WTC11 (cell line): ENCODE measurements at regions not wholly inside any gene's neighbourhood (a gene's known extent, or its start where the extent isn't known, plus 50 kb on each side); places are given as distances from the start of the nearest gene placed in this dataset.
"Not testable (repeated sequence)": the region's sequence is repeated elsewhere in the genome, so short reads cannot be mapped to it uniquely, and the experiment has no call there.

ENCODE experiments used
- ATAC-seq: fragments of 200-7000 bp; cut with Tn5 transposase; 2 replicates; pipeline ENCODE4 v1.10.0; 2021; ENCODE audit warnings: mild to moderate bottlenecking, moderate library complexity
- CTCF ChIA-PET: fragments of 300-600 bp; sonication (Branson Sonifier 250); formaldehyde crosslinking; loops from one replicate; lab custom pipeline; 2021; ENCODE audit warnings: antibody characterized with exemption; lab: Charles Lee
- POLR2A ChIA-PET: fragments of 350-600 bp; sonication (Branson Sonifier 250); formaldehyde crosslinking; loops from one replicate; lab custom pipeline; 2021; ENCODE audit warnings: antibody characterized with exemption; lab: Charles Lee
- DNase-seq: peaks from one replicate; pipeline ENCODE4 v3.0.0; 2021; ENCODE audit warnings: low spot score
- H3K27ac Mint-ChIP-seq: 2 replicates; pipeline ENCODE4 v1.8.0; 2021; ENCODE audit warnings: mixed read lengths
- H3K27me3 Mint-ChIP-seq: 2 replicates; pipeline ENCODE4 v1.8.0; 2021; ENCODE audit warnings: low read depth, mild to moderate bottlenecking, moderate library complexity, mixed read lengths
- H3K36me3 Mint-ChIP-seq: 2 replicates; pipeline ENCODE4 v1.8.0; 2021; ENCODE audit warnings: mixed read lengths
- H3K4me1 Mint-ChIP-seq: 2 replicates; pipeline ENCODE4 v1.8.0; 2022; ENCODE audit warnings: mixed read lengths
- H3K4me3 Mint-ChIP-seq: 2 replicates; pipeline ENCODE4 v1.8.0; 2021; ENCODE audit warnings: mild to moderate bottlenecking, moderate library complexity, mixed read lengths
- H3K9me3 Mint-ChIP-seq: 2 replicates; pipeline ENCODE4 v1.8.0; 2021; ENCODE audit warnings: mixed read lengths
- ATF3 ChIP-seq: sonication (generic); formaldehyde crosslinking; conservative IDR thresholded peaks from 2 replicates; pipeline ENCODE4 v1.8.1; 2022; ENCODE audit warnings: mild to moderate bottlenecking, missing genetic modification reagents
- EMX1 ChIP-seq: fragments of 250-450 bp; sonication (Bioruptor Pico); IDR thresholded peaks from 2 replicates; pipeline ENCODE4 v1.8.0; 2021; ENCODE audit warnings: mild to moderate bottlenecking
- FOXJ3 ChIP-seq: sonication (generic); formaldehyde crosslinking; IDR thresholded peaks from 2 replicates; pipeline ENCODE4 v1.9.0; 2021; ENCODE audit warnings: missing genetic modification reagents, mild to moderate bottlenecking, borderline replicate concordance
- GABPB1 ChIP-seq: sonication (generic); formaldehyde crosslinking; IDR thresholded peaks from 2 replicates; pipeline ENCODE4 v1.8.1; 2023; ENCODE audit warnings: mild to moderate bottlenecking, missing genetic modification reagents
- HMGA2 ChIP-seq: fragments of 250-450 bp; sonication (Bioruptor Pico); IDR thresholded peaks from 2 replicates; pipeline ENCODE4 v1.4.0; 2021; ENCODE audit warnings: mild to moderate bottlenecking, moderate library complexity
- NR1H2 ChIP-seq: sonication (generic); formaldehyde crosslinking; IDR thresholded peaks from 2 replicates; pipeline ENCODE4 v1.9.0; 2021; ENCODE audit warnings: mild to moderate bottlenecking, moderate library complexity, missing genetic modification reagents
- NR2C2 ChIP-seq: sonication (generic); formaldehyde crosslinking; IDR thresholded peaks from 2 replicates; pipeline ENCODE4 v1.8.0; 2022; ENCODE audit warnings: mild to moderate bottlenecking, missing genetic modification reagents
- OVOL2 ChIP-seq: fragments of 250-450 bp; sonication (Bioruptor Pico); IDR thresholded peaks from 2 replicates; pipeline ENCODE4 v1.9.0; 2021; ENCODE audit warnings: mild to moderate bottlenecking, borderline replicate concordance
- TF ChIP-seq, protein P1 (sequence below): fragments of 250-450 bp; sonication (Bioruptor Pico); IDR thresholded peaks from 2 replicates; pipeline ENCODE4 v1.9.0; 2021; ENCODE audit warnings: mild to moderate bottlenecking
- TF ChIP-seq, protein P2 (sequence below): sonication (generic); formaldehyde crosslinking; IDR thresholded peaks from 2 replicates; pipeline ENCODE4 v1.8.1; 2023; ENCODE audit warnings: mild to moderate bottlenecking, missing genetic modification reagents
- TF ChIP-seq, protein P3 (sequence below): sonication (generic); formaldehyde crosslinking; conservative IDR thresholded peaks from 2 replicates; pipeline ENCODE4 v1.8.1; 2023; ENCODE audit warnings: mild to moderate bottlenecking, low read depth, missing genetic modification reagents, moderate library complexity

DNA sequence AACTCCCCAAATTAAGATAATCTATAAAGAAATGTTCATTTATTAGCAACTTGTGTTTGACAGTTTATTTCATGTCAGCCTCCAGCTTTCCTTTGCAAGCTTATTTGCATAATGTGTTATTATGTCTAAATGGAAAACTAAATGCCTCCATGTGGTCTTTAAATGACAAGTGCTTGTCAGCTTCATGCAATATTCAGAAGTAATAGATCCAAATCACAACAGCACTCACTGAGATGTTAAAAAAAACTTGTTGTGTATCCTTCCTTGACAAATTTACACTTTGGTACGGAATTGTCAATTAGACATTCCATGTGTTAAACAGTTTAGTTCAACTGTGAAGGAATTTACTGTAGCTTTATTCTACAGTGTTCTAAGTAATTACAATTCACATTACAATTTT is 124.4 kb upstream of the PTBP2 start (continued):
- TF ChIP-seq, protein P1, sequence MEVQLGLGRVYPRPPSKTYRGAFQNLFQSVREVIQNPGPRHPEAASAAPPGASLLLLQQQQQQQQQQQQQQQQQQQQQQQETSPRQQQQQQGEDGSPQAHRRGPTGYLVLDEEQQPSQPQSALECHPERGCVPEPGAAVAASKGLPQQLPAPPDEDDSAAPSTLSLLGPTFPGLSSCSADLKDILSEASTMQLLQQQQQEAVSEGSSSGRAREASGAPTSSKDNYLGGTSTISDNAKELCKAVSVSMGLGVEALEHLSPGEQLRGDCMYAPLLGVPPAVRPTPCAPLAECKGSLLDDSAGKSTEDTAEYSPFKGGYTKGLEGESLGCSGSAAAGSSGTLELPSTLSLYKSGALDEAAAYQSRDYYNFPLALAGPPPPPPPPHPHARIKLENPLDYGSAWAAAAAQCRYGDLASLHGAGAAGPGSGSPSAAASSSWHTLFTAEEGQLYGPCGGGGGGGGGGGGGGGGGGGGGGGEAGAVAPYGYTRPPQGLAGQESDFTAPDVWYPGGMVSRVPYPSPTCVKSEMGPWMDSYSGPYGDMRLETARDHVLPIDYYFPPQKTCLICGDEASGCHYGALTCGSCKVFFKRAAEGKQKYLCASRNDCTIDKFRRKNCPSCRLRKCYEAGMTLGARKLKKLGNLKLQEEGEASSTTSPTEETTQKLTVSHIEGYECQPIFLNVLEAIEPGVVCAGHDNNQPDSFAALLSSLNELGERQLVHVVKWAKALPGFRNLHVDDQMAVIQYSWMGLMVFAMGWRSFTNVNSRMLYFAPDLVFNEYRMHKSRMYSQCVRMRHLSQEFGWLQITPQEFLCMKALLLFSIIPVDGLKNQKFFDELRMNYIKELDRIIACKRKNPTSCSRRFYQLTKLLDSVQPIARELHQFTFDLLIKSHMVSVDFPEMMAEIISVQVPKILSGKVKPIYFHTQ (CRISPR knock-in tag) = no peak
- TF ChIP-seq NR2C2 = no peak
- TF ChIP-seq, all 79 proteins: peak for 0

DNA sequence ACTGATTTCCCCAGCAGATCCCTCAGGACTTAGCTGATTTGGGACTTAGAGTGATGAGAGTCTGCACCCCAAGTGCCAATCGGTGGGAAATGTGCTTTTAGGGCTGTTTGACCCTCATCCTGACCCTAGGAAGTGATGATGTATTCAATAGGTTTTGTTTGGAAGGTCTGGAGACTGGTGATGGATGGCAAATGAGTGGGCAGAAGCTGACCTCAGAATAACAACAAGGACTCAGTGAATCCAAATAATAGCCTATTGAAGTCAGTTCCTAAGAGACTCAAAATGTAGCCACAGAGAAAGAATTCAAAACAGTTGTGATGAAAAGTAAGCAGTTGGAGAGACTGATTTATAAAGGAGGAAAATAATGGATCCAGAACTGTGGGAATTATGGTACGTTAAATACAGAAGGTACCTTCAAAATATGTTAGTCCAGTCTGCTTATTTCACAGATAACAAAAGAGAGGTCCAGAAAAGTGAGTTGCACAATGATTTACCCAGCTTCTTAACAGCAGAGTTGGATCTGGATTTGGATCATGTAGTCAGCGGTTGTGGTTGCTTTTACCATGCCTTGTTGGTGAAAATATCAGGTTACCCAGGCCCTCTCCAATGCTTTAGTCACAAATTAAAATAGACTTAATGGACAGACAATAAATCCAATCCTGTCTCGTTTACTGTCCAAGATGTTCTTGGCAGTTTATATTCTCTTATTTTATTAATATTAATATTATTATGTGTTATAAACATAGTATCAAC is 123.0 kb upstream of the PTBP2 start:
- Mint-ChIP-seq H3K4me3 (no peak overlapping the region), H3K9me3 (no peaks in the 10 kb centered on the region), H3K4me1 (peaks cover 52% of the 10 kb centered on the region), H3K27me3 (no peaks in the 10 kb centered on the region)
- CTCF ChIA-PET = no interaction called here
- ATAC-seq = no peak
- peak; percentile 6; the same call in 1 of the 2 replicates for TF ChIP-seq HMGA2 (CRISPR knock-in tag)
- TF ChIP-seq FOXJ3 (CRISPR knock-in tag) = no peak
- TF ChIP-seq, all 79 proteins: peak for 1
- no peak for DNase-seq
- H3K36me3 Mint-ChIP-seq = no peaks in the 10 kb centered on the region
- POLR2A ChIA-PET = no interaction called here
- no peak overlapping the region for H3K27ac Mint-ChIP-seq

DNA sequence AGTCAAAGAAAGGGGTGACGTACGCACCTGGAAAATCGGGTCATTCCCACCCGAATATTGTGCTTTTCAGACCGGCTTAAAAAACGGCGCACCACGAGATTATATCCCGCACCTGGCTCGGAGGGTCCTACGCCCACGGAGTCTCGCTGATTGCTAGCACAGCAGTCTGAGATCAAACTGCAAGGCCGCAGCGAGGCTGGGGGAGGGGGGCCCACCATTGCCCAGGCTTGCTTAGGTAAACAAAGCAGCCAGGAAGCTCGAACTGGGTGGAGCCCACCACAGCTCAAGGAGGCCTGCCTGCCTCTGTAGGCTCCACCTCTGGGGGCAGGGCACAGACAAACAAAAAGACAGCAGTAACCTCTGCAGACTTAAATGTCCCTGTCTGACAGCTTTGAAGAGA is 117.0 kb upstream of the PTBP2 start:
- not testable (repeated sequence) for H3K9me3 Mint-ChIP-seq, ATAC-seq

DNA sequence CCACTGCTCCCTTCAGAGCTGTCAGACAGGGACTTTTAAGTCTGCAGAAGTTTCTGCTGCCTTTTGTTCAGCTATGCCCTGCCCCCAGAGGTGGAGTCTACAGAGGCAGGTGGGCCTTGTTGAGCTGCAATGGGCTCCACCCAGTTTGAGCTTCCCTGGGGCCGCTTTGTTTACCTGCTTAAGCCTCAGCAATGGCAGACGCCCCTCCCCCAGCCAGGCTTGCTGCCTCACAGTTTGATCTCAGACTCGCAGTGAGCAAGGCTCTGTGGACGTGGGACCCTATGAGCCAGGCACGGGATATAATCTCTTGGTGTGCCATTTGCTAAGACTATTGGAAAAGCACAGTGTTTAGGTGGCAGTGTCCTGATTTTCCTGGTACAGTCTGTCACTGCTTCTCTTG is 104.2 kb upstream of the PTBP2 start:
- ATAC-seq, H3K27ac Mint-ChIP-seq, DNase-seq, H3K4me3 Mint-ChIP-seq, H3K4me1 Mint-ChIP-seq, H3K27me3 Mint-ChIP-seq, CTCF ChIA-PET, POLR2A ChIA-PET: not testable (repeated sequence)
- Mint-ChIP-seq H3K9me3 (peaks cover 34% of the 10 kb centered on the region), H3K36me3 (peaks cover 22% of the 10 kb centered on the region)

More for the DNA sequence above, 117.0 kb upstream of the PTBP2 start:
- POLR2A ChIA-PET, H3K36me3 Mint-ChIP-seq, H3K27me3 Mint-ChIP-seq, H3K4me3 Mint-ChIP-seq, CTCF ChIA-PET, H3K4me1 Mint-ChIP-seq, H3K27ac Mint-ChIP-seq: not testable (repeated sequence)
- DNase-seq = peak; percentile 49

DNA sequence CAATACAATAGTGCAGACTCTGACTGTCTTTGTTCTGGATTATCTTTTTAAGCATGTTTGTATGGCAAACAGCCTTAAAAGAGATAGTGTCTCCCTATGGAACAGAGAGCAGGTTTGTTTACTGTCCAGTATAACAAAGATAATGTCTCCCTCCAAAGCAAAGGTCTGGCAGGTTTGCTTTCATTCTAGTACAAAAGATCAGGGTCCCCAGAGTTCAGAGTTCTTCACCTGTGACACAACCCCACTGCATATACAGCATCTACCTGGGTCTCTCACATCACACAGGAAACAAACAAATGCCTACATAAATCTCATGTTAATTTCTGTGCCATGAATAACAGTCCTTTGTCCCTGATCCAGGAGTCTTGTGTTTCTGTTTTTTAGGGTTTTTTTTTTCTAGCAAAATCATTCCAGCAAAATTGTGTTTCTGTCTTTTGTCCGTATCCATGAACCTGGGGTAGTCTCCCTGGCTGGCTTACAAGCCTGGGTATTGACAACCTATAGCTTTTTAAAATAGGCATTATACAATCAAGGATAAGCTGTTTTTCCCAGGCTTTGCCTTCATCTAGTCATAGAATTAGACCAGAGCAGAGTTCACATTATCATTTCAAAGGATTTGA is 89.4 kb upstream of the PTBP2 start:
- no peak for ATAC-seq
- ChIA-PET CTCF (no interaction called here), POLR2A (interaction anchor here (0.7 kb wide), 1 partner anchor 869 kb away, joined by 5 read pairs; no protein-coding TSS in a partner anchor)
- no peak overlapping the region for H3K4me3 Mint-ChIP-seq
- H3K9me3 Mint-ChIP-seq = no peaks in the 10 kb centered on the region
- DNase-seq = no peak
- no peaks in the 10 kb centered on the region for H3K4me1 Mint-ChIP-seq
- TF ChIP-seq OVOL2 = no peak
- TF ChIP-seq GABPB1 (CRISPR knock-in tag) = peak; percentile 20; the same call in 1 of the 2 replicates
- TF ChIP-seq, protein P2, sequence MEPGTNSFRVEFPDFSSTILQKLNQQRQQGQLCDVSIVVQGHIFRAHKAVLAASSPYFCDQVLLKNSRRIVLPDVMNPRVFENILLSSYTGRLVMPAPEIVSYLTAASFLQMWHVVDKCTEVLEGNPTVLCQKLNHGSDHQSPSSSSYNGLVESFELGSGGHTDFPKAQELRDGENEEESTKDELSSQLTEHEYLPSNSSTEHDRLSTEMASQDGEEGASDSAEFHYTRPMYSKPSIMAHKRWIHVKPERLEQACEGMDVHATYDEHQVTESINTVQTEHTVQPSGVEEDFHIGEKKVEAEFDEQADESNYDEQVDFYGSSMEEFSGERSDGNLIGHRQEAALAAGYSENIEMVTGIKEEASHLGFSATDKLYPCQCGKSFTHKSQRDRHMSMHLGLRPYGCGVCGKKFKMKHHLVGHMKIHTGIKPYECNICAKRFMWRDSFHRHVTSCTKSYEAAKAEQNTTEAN = no peak
- H3K27me3 Mint-ChIP-seq = no peaks in the 10 kb centered on the region; the same call in 1 of the 2 replicates
- no peaks in the 10 kb centered on the region for H3K36me3 Mint-ChIP-seq
- no peak overlapping the region for H3K27ac Mint-ChIP-seq

DNA sequence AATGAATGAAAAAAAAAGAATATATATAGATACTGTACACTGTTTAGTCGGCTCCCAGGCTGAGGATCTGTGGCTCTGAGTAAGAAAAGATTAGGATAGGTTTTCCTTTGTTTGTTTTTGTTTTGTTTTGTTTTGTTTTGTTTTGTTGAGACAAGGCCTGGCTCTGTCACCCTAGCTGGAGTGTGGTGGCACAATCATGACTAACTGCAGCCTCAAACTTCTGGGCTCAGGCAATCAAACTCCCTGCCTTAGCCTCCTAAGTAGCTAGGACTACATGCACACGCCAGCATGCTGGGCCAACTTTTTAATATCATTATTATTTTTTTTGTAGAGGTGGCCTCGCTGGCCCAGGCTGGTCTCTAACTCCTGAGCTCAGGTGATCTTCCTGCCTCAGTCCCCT is 87.9 kb upstream of the PTBP2 start:
- no peak for DNase-seq
- ChIA-PET CTCF (interaction anchor here (0.9 kb wide), 1 partner anchor 37 kb away, joined by 3 read pairs; no protein-coding TSS in a partner anchor), POLR2A (no interaction called here)
- H3K27ac Mint-ChIP-seq = no peak overlapping the region
- no peaks in the 10 kb centered on the region; the same call in 1 of the 2 replicates for H3K27me3 Mint-ChIP-seq
- H3K9me3 Mint-ChIP-seq = no peaks in the 10 kb centered on the region
- H3K4me3 Mint-ChIP-seq = no peak overlapping the region
- ATAC-seq = no peak
- H3K4me1 Mint-ChIP-seq = no peaks in the 10 kb centered on the region
- H3K36me3 Mint-ChIP-seq = no peaks in the 10 kb centered on the region
- TF ChIP-seq EMX1 (CRISPR knock-in tag) = no peak
- no peak for TF ChIP-seq ATF3 (CRISPR knock-in tag)
- no peak for TF ChIP-seq NR1H2 (CRISPR knock-in tag)
- TF ChIP-seq, protein P3, sequence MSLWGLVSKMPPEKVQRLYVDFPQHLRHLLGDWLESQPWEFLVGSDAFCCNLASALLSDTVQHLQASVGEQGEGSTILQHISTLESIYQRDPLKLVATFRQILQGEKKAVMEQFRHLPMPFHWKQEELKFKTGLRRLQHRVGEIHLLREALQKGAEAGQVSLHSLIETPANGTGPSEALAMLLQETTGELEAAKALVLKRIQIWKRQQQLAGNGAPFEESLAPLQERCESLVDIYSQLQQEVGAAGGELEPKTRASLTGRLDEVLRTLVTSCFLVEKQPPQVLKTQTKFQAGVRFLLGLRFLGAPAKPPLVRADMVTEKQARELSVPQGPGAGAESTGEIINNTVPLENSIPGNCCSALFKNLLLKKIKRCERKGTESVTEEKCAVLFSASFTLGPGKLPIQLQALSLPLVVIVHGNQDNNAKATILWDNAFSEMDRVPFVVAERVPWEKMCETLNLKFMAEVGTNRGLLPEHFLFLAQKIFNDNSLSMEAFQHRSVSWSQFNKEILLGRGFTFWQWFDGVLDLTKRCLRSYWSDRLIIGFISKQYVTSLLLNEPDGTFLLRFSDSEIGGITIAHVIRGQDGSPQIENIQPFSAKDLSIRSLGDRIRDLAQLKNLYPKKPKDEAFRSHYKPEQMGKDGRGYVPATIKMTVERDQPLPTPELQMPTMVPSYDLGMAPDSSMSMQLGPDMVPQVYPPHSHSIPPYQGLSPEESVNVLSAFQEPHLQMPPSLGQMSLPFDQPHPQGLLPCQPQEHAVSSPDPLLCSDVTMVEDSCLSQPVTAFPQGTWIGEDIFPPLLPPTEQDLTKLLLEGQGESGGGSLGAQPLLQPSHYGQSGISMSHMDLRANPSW (CRISPR knock-in tag) = no peak
